ENCODE measurements at regions not wholly inside any gene's neighbourhood (a gene's known extent, or its start where the extent isn't known, plus 50 kb on each side); places are given as distances from the start of the nearest gene placed in this dataset.
"Not testable (repeated sequence)": the region's sequence is repeated elsewhere in the genome, so short reads cannot be mapped to it uniquely, and the experiment has no call there.

- no peak for TF ChIP-seq CTCF (IDR thresholded peaks at IDR 0.05; ENCODE audit: low read depth, low read length)
- H3K4me3 ChIP-seq (ENCODE audit: low read depth, low read length) = no peak overlapping the region
These were observed 561.2 kb upstream of the C9orf72 start for GRCh38 chr9:28134446-28134976.

- TF ChIP-seq CTCF (IDR thresholded peaks at IDR 0.05; ENCODE audit: low read depth, low read length) = no peak
These were observed 562.3 kb upstream of the C9orf72 start for GRCh38 chr9:28135549-28135948.

GRCh38 chr9:28136113-28136512 is 562.8 kb upstream of the C9orf72 start:
- H3K4me3 ChIP-seq (ENCODE audit: low read depth, low read length) = no peak overlapping the region
- no peak for TF ChIP-seq CTCF (IDR thresholded peaks at IDR 0.05; ENCODE audit: low read depth, low read length)

More at GRCh38 chr9:28135549-28135948, 562.3 kb upstream of the C9orf72 start:
- H3K4me3 ChIP-seq (ENCODE audit: low read depth, low read length) = no peak overlapping the region

GRCh38 chr9:28147430-28147829 is 574.1 kb upstream of the C9orf72 start:
- not testable (repeated sequence) for H3K4me3 ChIP-seq (ENCODE audit: low read depth, low read length)

GRCh38 chr9:28147923-28148597 is 574.8 kb upstream of the C9orf72 start:
- not testable (repeated sequence) for H3K4me3 ChIP-seq (ENCODE audit: low read depth, low read length)

GRCh38 chr9:28149361-28150050 is 576.2 kb upstream of the C9orf72 start:
- H3K4me3 ChIP-seq (ENCODE audit: low read depth, low read length) = not testable (repeated sequence)

- no peak for TF ChIP-seq CTCF (IDR thresholded peaks at IDR 0.05; ENCODE audit: low read depth, low read length)
- H3K4me3 ChIP-seq (ENCODE audit: low read depth, low read length) = no peak overlapping the region
These were observed 581.8 kb upstream of the C9orf72 start for GRCh38 chr9:28155067-28155466.

GRCh38 chr9:28155671-28156070 is 582.4 kb upstream of the C9orf72 start:
- no peak for TF ChIP-seq CTCF (IDR thresholded peaks at IDR 0.05; ENCODE audit: low read depth, low read length)
- no peak overlapping the region for H3K4me3 ChIP-seq (ENCODE audit: low read depth, low read length)

- no peak for TF ChIP-seq CTCF (IDR thresholded peaks at IDR 0.05; ENCODE audit: low read depth, low read length)
- no peak overlapping the region for H3K4me3 ChIP-seq (ENCODE audit: low read depth, low read length)
These were observed 585.2 kb upstream of the C9orf72 start for GRCh38 chr9:28158451-28158850.

Measured in WI38 (cell line).